Transverse colon (tissue), 4 donors: ENCODE measurements at regions not wholly inside any gene's neighbourhood (a gene's known extent, or its start where the extent isn't known, plus 50 kb on each side); places are given as distances from the start of the nearest gene placed in this dataset.
A peak's percentile ranks its signal among the peaks of the same experiment; 100 is the strongest.

Experiments
- DNase-seq: peaks from one replicate; pipeline ENCODE4 v3.0.0-alpha.2; 2019
- H3K27ac ChIP-seq, 4 donors: fragments of 200-600 bp; sonication (generic); 2 replicates each; pipeline ENCODE4 v1.5.1; 2016 to 2018; ENCODE audit warnings: inconsistent platforms in 4 of 4
- H3K27me3 ChIP-seq: fragments of 200-600 bp; sonication (generic); 2 replicates; pipeline ENCODE4 v1.5.1; 2017; ENCODE audit warnings: inconsistent platforms
- H3K36me3 ChIP-seq, 4 donors: fragments of 200-600 bp; sonication (generic); 2 replicates each; pipeline ENCODE4 v1.5.1; 2017 to 2019; ENCODE audit warnings: inconsistent platforms in 4 of 4
- H3K4me1 ChIP-seq, 4 donors: fragments of 200-600 bp; sonication (generic); 2 replicates each; pipeline ENCODE4 v1.5.1; 2017 to 2020; ENCODE audit warnings: inconsistent platforms in 4 of 4
- H3K4me3 ChIP-seq, 4 donors: fragments of 200-600 bp; sonication (generic); 1 replicate in 1 of 4; 2 replicates in 3 of 4; pipeline versions ENCODE4 v1.5.1 to v1.6.1; 2017 to 2019; ENCODE audit warnings: inconsistent platforms in 4 of 4
- H3K9me3 ChIP-seq, 2 donors: fragments of 200-600 bp; sonication (generic); 2 replicates each; pipeline ENCODE4 v1.5.1; 2017 to 2019; ENCODE audit warnings: inconsistent platforms in 2 of 2
- EP300 ChIP-seq: sonication (generic); formaldehyde crosslinking; IDR thresholded peaks from one replicate; pipeline ENCODE4 v1.6.1; 2017; ENCODE audit warnings: antibody characterized with exemption, low read depth
- POLR2A ChIP-seq: fragments of 450-650 bp; IDR thresholded peaks from one replicate; pipeline ENCODE4 v1.6.1; 2016; ENCODE audit warnings: antibody characterized with exemption, mild to moderate bottlenecking, moderate library complexity
- POLR2AphosphoS5 ChIP-seq, 3 donors: sonication (generic); formaldehyde crosslinking; IDR thresholded peaks; one replicate each; pipeline ENCODE4 v1.6.1; 2016; ENCODE audit warnings: antibody characterized with exemption in 3 of 3
- WGBS, 2 donors: methylation state at CpG; one replicate each; pipeline ENCODE4 v1.1.5; 2018; ENCODE audit warnings: low coverage in 1 of 2; 5-methylcytosine and 5-hydroxymethylcytosine counted together
- in situ Hi-C, 4 donors: fragments of 200-750 bp; cut with MboI; loops; one replicate each; pipeline versions ENCODE4 v1.15.0 to v1.15.1; 2017; ENCODE audit warnings: low sequenced_read_pairs in 3 of 4, low pct_ligation_motif_present in 1 of 4, low pct_unique_long_range_greater_than_20kb in 1 of 4
- intact Hi-C: fragments of 100-400 bp; cut with DNase I; formaldehyde crosslinking; loops from one replicate; pipeline ENCODE4 v1.15.1; 2023; ENCODE audit warnings: low total_unique reads
- TF ChIP-seq, protein P1 (sequence below), 5 experiments: fragments of 200-600 bp in 3 of 5; fragments of 450-650 bp in 2 of 5; sonication (generic) in 3 of 5; IDR thresholded peaks; 1 replicate in 2 of 5; 2 replicates in 3 of 5; pipeline ENCODE4 v1.5.1; 2016 to 2017; ENCODE audit warnings: antibody characterized with exemption in 5 of 5, inconsistent platforms in 3 of 5, mild to moderate bottlenecking in 2 of 5, moderate library complexity in 1 of 5

DNA sequence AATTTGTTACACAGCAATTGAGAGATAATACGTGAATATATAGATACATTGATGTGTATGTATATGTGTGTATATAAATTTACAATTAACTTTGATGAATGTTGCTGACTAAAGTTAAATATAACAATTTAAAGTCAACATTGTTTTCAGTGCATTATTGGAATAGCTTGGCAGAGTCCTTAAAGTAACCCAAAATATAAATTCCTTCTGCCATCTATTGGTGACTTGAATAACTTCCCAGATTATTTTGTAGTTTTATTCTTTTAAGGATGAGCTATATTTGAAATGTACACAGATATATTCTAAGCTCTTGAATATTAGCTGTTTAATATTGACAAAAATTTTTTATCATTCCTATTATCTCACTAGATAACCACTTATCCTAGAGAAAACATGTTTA is 298.2 kb upstream of the FSTL5 start:
- H3K36me3 ChIP-seq: no peaks in the 10 kb centered on the region
- no peak overlapping the region for H3K27ac ChIP-seq
- H3K4me3 ChIP-seq: no peak overlapping the region
- DNase-seq: no peak
- TF ChIP-seq POLR2A: no peak
- TF ChIP-seq, protein P1, sequence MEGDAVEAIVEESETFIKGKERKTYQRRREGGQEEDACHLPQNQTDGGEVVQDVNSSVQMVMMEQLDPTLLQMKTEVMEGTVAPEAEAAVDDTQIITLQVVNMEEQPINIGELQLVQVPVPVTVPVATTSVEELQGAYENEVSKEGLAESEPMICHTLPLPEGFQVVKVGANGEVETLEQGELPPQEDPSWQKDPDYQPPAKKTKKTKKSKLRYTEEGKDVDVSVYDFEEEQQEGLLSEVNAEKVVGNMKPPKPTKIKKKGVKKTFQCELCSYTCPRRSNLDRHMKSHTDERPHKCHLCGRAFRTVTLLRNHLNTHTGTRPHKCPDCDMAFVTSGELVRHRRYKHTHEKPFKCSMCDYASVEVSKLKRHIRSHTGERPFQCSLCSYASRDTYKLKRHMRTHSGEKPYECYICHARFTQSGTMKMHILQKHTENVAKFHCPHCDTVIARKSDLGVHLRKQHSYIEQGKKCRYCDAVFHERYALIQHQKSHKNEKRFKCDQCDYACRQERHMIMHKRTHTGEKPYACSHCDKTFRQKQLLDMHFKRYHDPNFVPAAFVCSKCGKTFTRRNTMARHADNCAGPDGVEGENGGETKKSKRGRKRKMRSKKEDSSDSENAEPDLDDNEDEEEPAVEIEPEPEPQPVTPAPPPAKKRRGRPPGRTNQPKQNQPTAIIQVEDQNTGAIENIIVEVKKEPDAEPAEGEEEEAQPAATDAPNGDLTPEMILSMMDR (IDR thresholded peaks at IDR 0.05): peak in 4 of 5 experiments; percentile 11 to 45 (median 13)
- no peak for TF ChIP-seq POLR2AphosphoS5 (IDR thresholded peaks at IDR 0.05)
- no peak for TF ChIP-seq EP300
- H3K27me3 ChIP-seq: no peaks in the 10 kb centered on the region
- intact Hi-C loops: no loop called here
- 23 to 25% methylated on average over 1 of the region's 1 CpG for WGBS, 2 donors
- no peaks in the 10 kb centered on the region for H3K9me3 ChIP-seq
- in situ Hi-C loops: no loop called here
- H3K4me1 ChIP-seq: no peaks in the 10 kb centered on the region

DNA sequence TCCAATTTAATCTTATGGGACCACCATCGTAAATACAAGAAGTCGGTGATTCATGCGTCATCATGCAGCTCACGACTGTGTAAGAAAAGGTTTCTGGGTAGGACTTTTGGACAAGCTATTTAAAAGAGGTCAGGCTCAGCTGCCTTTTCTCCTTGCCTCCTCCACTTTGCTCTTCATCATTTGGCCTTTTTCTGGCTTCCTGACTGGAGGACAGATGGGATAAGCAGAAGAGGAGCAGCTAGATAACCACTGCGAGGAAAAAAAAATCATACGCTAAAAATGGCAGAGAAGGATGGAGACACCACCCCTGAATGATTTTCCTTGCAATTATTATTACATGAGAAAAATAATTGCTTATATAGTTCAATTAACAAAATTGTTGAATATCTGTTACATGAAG is 294.3 kb upstream of the FSTL5 start:
- Histone ChIP-seq H3K27me3 (no peaks in the 10 kb centered on the region), H3K36me3 (no peaks in the 10 kb centered on the region), H3K9me3 (no peaks in the 10 kb centered on the region), H3K4me1 (no peaks in the 10 kb centered on the region), H3K27ac (no peak overlapping the region), H3K4me3 (no peak overlapping the region)
- WGBS, 2 donors: 80 to 83% methylated on average over 6 of the region's 6 CpGs
- no peak for DNase-seq
- intact Hi-C loops (no loop called here), in situ Hi-C loops (no loop called here)
- TF ChIP-seq POLR2A: no peak
- TF ChIP-seq EP300: no peak
- TF ChIP-seq, protein P1 (IDR thresholded peaks at IDR 0.05): no peak
- TF ChIP-seq POLR2AphosphoS5 (IDR thresholded peaks at IDR 0.05): no peak

DNA sequence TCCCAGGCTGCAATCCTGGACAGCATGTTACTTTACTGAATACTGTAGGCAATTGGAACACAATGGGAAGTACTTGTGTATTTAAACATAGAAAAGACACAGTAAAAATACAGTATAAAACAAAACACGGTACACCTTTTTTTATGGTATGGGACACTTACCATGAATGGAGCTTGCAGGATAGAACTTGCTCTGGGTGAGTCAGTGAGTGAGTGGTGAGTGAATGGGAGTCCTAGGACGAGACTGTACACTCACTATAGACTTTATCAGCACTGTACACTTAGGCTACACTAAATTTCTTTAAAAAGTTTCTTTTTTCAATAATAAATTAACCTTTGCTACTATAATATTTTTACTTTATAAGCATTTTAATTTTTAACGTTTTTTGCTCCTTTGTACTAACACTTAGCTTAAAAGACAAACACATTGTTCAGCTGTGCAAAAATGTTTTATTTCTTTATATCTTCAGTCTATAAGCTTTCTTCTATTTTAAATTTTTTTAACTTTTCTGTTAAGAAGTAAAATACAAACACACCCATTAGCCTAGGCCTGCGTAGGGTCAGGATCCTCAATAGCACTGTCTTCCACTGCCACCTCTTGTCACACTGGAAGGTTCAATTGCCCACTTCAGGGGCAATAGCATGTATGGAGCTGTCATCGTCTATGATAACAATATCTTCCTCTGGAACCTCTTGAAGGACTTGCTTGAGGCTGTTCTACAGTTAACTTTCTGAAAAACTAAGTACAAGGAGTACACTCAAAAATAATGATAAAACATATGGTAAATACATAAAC is 293.5 kb upstream of the FSTL5 start:
- H3K4me1 ChIP-seq: no peaks in the 10 kb centered on the region
- no peak for DNase-seq
- H3K4me3 ChIP-seq: no peak overlapping the region
- intact Hi-C loops (no loop called here), in situ Hi-C loops (no loop called here)
- H3K36me3 ChIP-seq: no peaks in the 10 kb centered on the region
- TF ChIP-seq POLR2AphosphoS5 (IDR thresholded peaks at IDR 0.05): no peak
- no peaks in the 10 kb centered on the region for H3K27me3 ChIP-seq
- 58 to 66% methylated on average over 5 of the region's 5 CpGs for WGBS, 2 donors
- no peak overlapping the region for H3K27ac ChIP-seq
- no peaks in the 10 kb centered on the region for H3K9me3 ChIP-seq

DNA sequence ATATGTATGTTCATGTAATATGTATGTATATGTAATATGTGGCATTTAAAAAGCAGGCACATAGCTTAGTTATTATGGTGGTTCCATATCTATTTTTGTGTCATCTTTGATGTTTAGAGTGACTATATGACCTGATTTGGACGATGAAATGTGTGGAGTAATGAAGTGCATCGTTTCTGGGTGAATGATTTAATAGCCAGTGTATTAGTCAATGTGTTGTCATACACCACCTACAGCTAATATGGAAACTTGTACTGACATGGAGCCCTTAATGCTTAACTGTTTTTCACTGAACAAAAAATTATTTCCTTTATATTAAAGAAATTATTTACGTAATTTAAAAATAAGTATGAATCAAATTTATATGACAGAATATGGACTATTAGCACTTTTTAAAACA is 292.3 kb upstream of the FSTL5 start:
- Histone ChIP-seq H3K4me3 (no peak overlapping the region), H3K27me3 (no peaks in the 10 kb centered on the region), H3K4me1 (no peaks in the 10 kb centered on the region), H3K27ac (no peak overlapping the region), H3K36me3 (no peaks in the 10 kb centered on the region), H3K9me3 (no peaks in the 10 kb centered on the region)
- DNase-seq: no peak
- intact Hi-C loops (no loop called here), in situ Hi-C loops (no loop called here)
- WGBS, 2 donors: 78 to 80% methylated on average over 3 of the region's 3 CpGs
- TF ChIP-seq, protein P1 (IDR thresholded peaks at IDR 0.05): no peak
- TF ChIP-seq POLR2A: no peak
- TF ChIP-seq POLR2AphosphoS5 (IDR thresholded peaks at IDR 0.05): no peak
- no peak for TF ChIP-seq EP300

DNA sequence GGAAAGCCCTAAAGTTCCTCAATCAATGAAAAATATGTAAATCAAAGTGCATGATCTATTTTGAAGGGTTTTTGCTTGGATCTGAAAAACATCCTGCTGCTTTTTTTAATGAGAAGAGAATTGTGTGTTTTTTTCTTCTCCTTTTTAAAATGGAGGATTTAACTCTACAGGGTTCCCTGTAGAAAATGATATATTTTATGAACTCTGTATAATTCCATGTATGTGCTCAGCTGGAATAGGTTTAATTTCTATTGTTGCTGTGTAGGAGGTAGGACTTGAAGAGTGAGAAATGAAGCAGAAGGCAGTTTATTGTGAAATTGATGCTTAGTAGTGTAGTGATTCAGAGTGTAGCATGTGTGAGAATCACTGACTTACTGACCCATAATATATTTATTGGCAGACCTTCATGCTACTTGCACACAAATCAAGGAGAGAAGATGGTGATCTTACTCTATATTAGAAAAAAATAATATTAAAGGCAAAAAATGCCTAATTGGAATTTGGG is 286.8 kb upstream of the FSTL5 start:
- H3K9me3 ChIP-seq: no peaks in the 10 kb centered on the region
- no peak overlapping the region for H3K4me3 ChIP-seq
- in situ Hi-C loops (no loop called here), intact Hi-C loops (no loop called here)
- no peaks in the 10 kb centered on the region for H3K27me3 ChIP-seq
- no peaks in the 10 kb centered on the region for H3K4me1 ChIP-seq
- H3K36me3 ChIP-seq: no peaks in the 10 kb centered on the region
- no peak overlapping the region for H3K27ac ChIP-seq
- TF ChIP-seq POLR2AphosphoS5 (IDR thresholded peaks at IDR 0.05) (no peak), POLR2A (no peak), EP300 (no peak)
- TF ChIP-seq, protein P1 (IDR thresholded peaks at IDR 0.05): no peak
- no peak for DNase-seq
